ENCODE measurements at regions not wholly inside any gene's neighbourhood (a gene's known extent, or its start where the extent isn't known, plus 50 kb on each side); places are given as distances from the start of the nearest gene placed in this dataset.

GRCh38 chr14:81677736-81678135 is 144.1 kb upstream of the SEL1L start:
- H3K4me3 Mint-ChIP-seq: no peak overlapping the region
- Histone ChIP-seq H3K27me3 (replicated peaks in 1 of 2; ENCODE audit: control insufficient read depth in 2 of 2, extremely low read depth in 1 of 2, insufficient read depth in 2 of 2, low read length in 1 of 2) (no peaks in the 10 kb centered on the region), H3K36me3 (ENCODE audit: control insufficient read depth in 2 of 2, extremely low read depth in 1 of 2, insufficient read depth in 1 of 2, low read length in 1 of 2) (no peaks in the 10 kb centered on the region), H3K9me3 (no peaks in the 10 kb centered on the region), H3K27ac (ENCODE audit: low read length) (no peak overlapping the region), H3K4me3 (ENCODE audit: control insufficient read depth in 1 of 2, extremely low read depth in 1 of 2, low read length in 1 of 2) (no peak overlapping the region), H3K4me1 (ENCODE audit: control insufficient read depth in 1 of 2, extremely low read depth in 1 of 2, insufficient read depth in 2 of 2, low read length in 2 of 2) (no peaks in the 10 kb centered on the region)
- ChIA-PET POLR2A (no interaction called here), CTCF (no interaction called here)
- no CpG with 5 or more reads among the region's 1 CpG for WGBS (ENCODE audit: insufficient coverage)
- H3K4me1 Mint-ChIP-seq: no peaks in the 10 kb centered on the region
- no peak overlapping the region for H3K27ac Mint-ChIP-seq
- ATAC-seq (replicated peaks in 1 of 4) (no peak), DNase-seq (no peak)
- peaks cover 4 to 12% of the 10 kb centered on the region in 2 donors for H3K27me3 Mint-ChIP-seq
- H3K9me3 Mint-ChIP-seq: peaks cover 0 to 5% (median 0%) of the 10 kb centered on the region in 3 donors
- H3K36me3 Mint-ChIP-seq: no peaks in the 10 kb centered on the region

GRCh38 chr14:81679226-81679625 is 145.6 kb upstream of the SEL1L start:
- H3K36me3 ChIP-seq (ENCODE audit: control insufficient read depth in 2 of 2, extremely low read depth in 1 of 2, insufficient read depth in 1 of 2, low read length in 1 of 2): no peaks in the 10 kb centered on the region
- DNase-seq (no peak), ATAC-seq (replicated peaks in 1 of 4) (no peak)
- no peaks in the 10 kb centered on the region for H3K9me3 ChIP-seq
- no peaks in the 10 kb centered on the region for H3K4me1 ChIP-seq (ENCODE audit: control insufficient read depth in 1 of 2, extremely low read depth in 1 of 2, insufficient read depth in 2 of 2, low read length in 2 of 2)
- peaks cover 0 to 10% (median 0%) of the 10 kb centered on the region in 3 donors for H3K9me3 Mint-ChIP-seq
- CTCF ChIA-PET: no interaction called here
- 91% methylated on average over 20 of the region's 20 CpGs for WGBS (ENCODE audit: insufficient coverage)
- H3K27me3 Mint-ChIP-seq: peaks cover 4 to 12% of the 10 kb centered on the region in 2 donors
- no peak overlapping the region for H3K4me3 ChIP-seq (ENCODE audit: control insufficient read depth in 1 of 2, extremely low read depth in 1 of 2, low read length in 1 of 2)
- no peak overlapping the region for H3K4me3 Mint-ChIP-seq
- H3K27me3 ChIP-seq (replicated peaks in 1 of 2; ENCODE audit: control insufficient read depth in 2 of 2, extremely low read depth in 1 of 2, insufficient read depth in 2 of 2, low read length in 1 of 2): no peaks in the 10 kb centered on the region
- H3K4me1 Mint-ChIP-seq: no peaks in the 10 kb centered on the region
- H3K27ac ChIP-seq (ENCODE audit: low read length): no peak overlapping the region
- POLR2A ChIA-PET: no interaction called here
- H3K36me3 Mint-ChIP-seq: no peaks in the 10 kb centered on the region
- no peak overlapping the region for H3K27ac Mint-ChIP-seq

GRCh38 chr14:81681541-81681940 is 147.9 kb upstream of the SEL1L start:
- Histone ChIP-seq H3K27ac (ENCODE audit: low read length) (no peak overlapping the region), H3K36me3 (ENCODE audit: control insufficient read depth in 2 of 2, extremely low read depth in 1 of 2, insufficient read depth in 1 of 2, low read length in 1 of 2) (no peaks in the 10 kb centered on the region), H3K27me3 (replicated peaks in 1 of 2; ENCODE audit: control insufficient read depth in 2 of 2, extremely low read depth in 1 of 2, insufficient read depth in 2 of 2, low read length in 1 of 2) (no peaks in the 10 kb centered on the region), H3K4me3 (ENCODE audit: control insufficient read depth in 1 of 2, extremely low read depth in 1 of 2, low read length in 1 of 2) (no peak overlapping the region), H3K9me3 (no peaks in the 10 kb centered on the region), H3K4me1 (ENCODE audit: control insufficient read depth in 1 of 2, extremely low read depth in 1 of 2, insufficient read depth in 2 of 2, low read length in 2 of 2) (no peaks in the 10 kb centered on the region)
- no peak for DNase-seq
- ChIA-PET POLR2A (no interaction called here), CTCF (no interaction called here)
- no peak for ATAC-seq (replicated peaks in 1 of 4)
- Mint-ChIP-seq H3K27ac (no peak overlapping the region), H3K4me1 (no peaks in the 10 kb centered on the region), H3K4me3 (no peak overlapping the region), H3K9me3 (peaks cover 0 to 10% (median 0%) of the 10 kb centered on the region in 3 donors), H3K36me3 (no peaks in the 10 kb centered on the region), H3K27me3 (peaks cover 4 to 16% of the 10 kb centered on the region in 2 donors)
- WGBS (ENCODE audit: insufficient coverage): 33% methylated on average over 1 of the region's 3 CpGs

- CTCF ChIA-PET: no interaction called here
- no peak for DNase-seq
- H3K4me1 Mint-ChIP-seq: no peaks in the 10 kb centered on the region
- H3K27me3 ChIP-seq (replicated peaks in 1 of 2; ENCODE audit: control insufficient read depth in 2 of 2, extremely low read depth in 1 of 2, insufficient read depth in 2 of 2, low read length in 1 of 2): no peaks in the 10 kb centered on the region
- H3K4me1 ChIP-seq (ENCODE audit: control insufficient read depth in 1 of 2, extremely low read depth in 1 of 2, insufficient read depth in 2 of 2, low read length in 2 of 2): no peaks in the 10 kb centered on the region
- WGBS (ENCODE audit: insufficient coverage): 80% methylated on average over 1 of the region's 1 CpG
- ATAC-seq (replicated peaks in 1 of 4): no peak
- peaks cover 0 to 10% (median 0%) of the 10 kb centered on the region in 3 donors for H3K9me3 Mint-ChIP-seq
- H3K4me3 Mint-ChIP-seq: no peak overlapping the region
- no peak overlapping the region for H3K27ac ChIP-seq (ENCODE audit: low read length)
- H3K36me3 Mint-ChIP-seq: no peaks in the 10 kb centered on the region
- POLR2A ChIA-PET: no interaction called here
- H3K4me3 ChIP-seq (ENCODE audit: control insufficient read depth in 1 of 2, extremely low read depth in 1 of 2, low read length in 1 of 2): no peak overlapping the region
- no peaks in the 10 kb centered on the region for H3K36me3 ChIP-seq (ENCODE audit: control insufficient read depth in 2 of 2, extremely low read depth in 1 of 2, insufficient read depth in 1 of 2, low read length in 1 of 2)
- H3K9me3 ChIP-seq: no peaks in the 10 kb centered on the region
- no peak overlapping the region for H3K27ac Mint-ChIP-seq
- peaks cover 4 to 16% of the 10 kb centered on the region in 2 donors for H3K27me3 Mint-ChIP-seq
Observed at GRCh38 chr14:81682134-81682533, 148.5 kb upstream of the SEL1L start.

GRCh38 chr14:81682701-81683100 is 149.0 kb upstream of the SEL1L start:
- Mint-ChIP-seq H3K27me3 (peaks cover 4 to 16% of the 10 kb centered on the region in 2 donors), H3K4me1 (no peaks in the 10 kb centered on the region), H3K27ac (no peak overlapping the region), H3K9me3 (peaks cover 0 to 10% (median 0%) of the 10 kb centered on the region in 3 donors), H3K36me3 (no peaks in the 10 kb centered on the region), H3K4me3 (no peak overlapping the region)
- ChIA-PET POLR2A (no interaction called here), CTCF (no interaction called here)
- no peaks in the 10 kb centered on the region for H3K36me3 ChIP-seq (ENCODE audit: control insufficient read depth in 2 of 2, extremely low read depth in 1 of 2, insufficient read depth in 1 of 2, low read length in 1 of 2)
- no peak overlapping the region for H3K27ac ChIP-seq (ENCODE audit: low read length)
- H3K9me3 ChIP-seq: no peaks in the 10 kb centered on the region
- no peak overlapping the region for H3K4me3 ChIP-seq (ENCODE audit: control insufficient read depth in 1 of 2, extremely low read depth in 1 of 2, low read length in 1 of 2)
- ATAC-seq (replicated peaks in 1 of 4) (no peak), DNase-seq (no peak)
- WGBS (ENCODE audit: insufficient coverage): no CpG with 5 or more reads among the region's 2 CpGs
- H3K27me3 ChIP-seq (replicated peaks in 1 of 2; ENCODE audit: control insufficient read depth in 2 of 2, extremely low read depth in 1 of 2, insufficient read depth in 2 of 2, low read length in 1 of 2): no peaks in the 10 kb centered on the region
- H3K4me1 ChIP-seq (ENCODE audit: control insufficient read depth in 1 of 2, extremely low read depth in 1 of 2, insufficient read depth in 2 of 2, low read length in 2 of 2): no peaks in the 10 kb centered on the region

GRCh38 chr14:81684696-81685095 is 151.0 kb upstream of the SEL1L start:
- H3K9me3 ChIP-seq: no peaks in the 10 kb centered on the region
- ChIA-PET CTCF (no interaction called here), POLR2A (no interaction called here)
- Mint-ChIP-seq H3K4me3 (no peak overlapping the region), H3K4me1 (no peaks in the 10 kb centered on the region), H3K27ac (no peak overlapping the region), H3K9me3 (peaks cover 0 to 5% (median 0%) of the 10 kb centered on the region in 3 donors), H3K36me3 (no peaks in the 10 kb centered on the region), H3K27me3 (peaks cover 4 to 15% of the 10 kb centered on the region in 2 donors)
- H3K27me3 ChIP-seq (replicated peaks in 1 of 2; ENCODE audit: control insufficient read depth in 2 of 2, extremely low read depth in 1 of 2, insufficient read depth in 2 of 2, low read length in 1 of 2): no peaks in the 10 kb centered on the region
- H3K36me3 ChIP-seq (ENCODE audit: control insufficient read depth in 2 of 2, extremely low read depth in 1 of 2, insufficient read depth in 1 of 2, low read length in 1 of 2): no peaks in the 10 kb centered on the region
- DNase-seq (no peak), ATAC-seq (replicated peaks in 1 of 4) (no peak)
- H3K4me1 ChIP-seq (ENCODE audit: control insufficient read depth in 1 of 2, extremely low read depth in 1 of 2, insufficient read depth in 2 of 2, low read length in 2 of 2): no peaks in the 10 kb centered on the region
- no peak overlapping the region for H3K4me3 ChIP-seq (ENCODE audit: control insufficient read depth in 1 of 2, extremely low read depth in 1 of 2, low read length in 1 of 2)
- H3K27ac ChIP-seq (ENCODE audit: low read length): no peak overlapping the region
- WGBS (ENCODE audit: insufficient coverage): no CpG with 5 or more reads among the region's 1 CpG

GRCh38 chr14:81686512-81686911 is 152.9 kb upstream of the SEL1L start:
- H3K4me3 Mint-ChIP-seq: no peak overlapping the region
- no peaks in the 10 kb centered on the region for H3K27me3 ChIP-seq (replicated peaks in 1 of 2; ENCODE audit: control insufficient read depth in 2 of 2, extremely low read depth in 1 of 2, insufficient read depth in 2 of 2, low read length in 1 of 2)
- H3K27me3 Mint-ChIP-seq: peaks cover 0 to 11% of the 10 kb centered on the region in 2 donors
- H3K4me1 ChIP-seq (ENCODE audit: control insufficient read depth in 1 of 2, extremely low read depth in 1 of 2, insufficient read depth in 2 of 2, low read length in 2 of 2): no peaks in the 10 kb centered on the region
- H3K27ac Mint-ChIP-seq: no peak overlapping the region
- ChIA-PET POLR2A (no interaction called here), CTCF (no interaction called here)
- no peak overlapping the region for H3K4me3 ChIP-seq (ENCODE audit: control insufficient read depth in 1 of 2, extremely low read depth in 1 of 2, low read length in 1 of 2)
- peaks cover 0 to 5% (median 0%) of the 10 kb centered on the region in 3 donors for H3K9me3 Mint-ChIP-seq
- ATAC-seq (replicated peaks in 1 of 4) (no peak), DNase-seq (no peak)
- H3K27ac ChIP-seq (ENCODE audit: low read length): no peak overlapping the region
- H3K36me3 ChIP-seq (ENCODE audit: control insufficient read depth in 2 of 2, extremely low read depth in 1 of 2, insufficient read depth in 1 of 2, low read length in 1 of 2): no peaks in the 10 kb centered on the region
- H3K36me3 Mint-ChIP-seq: no peaks in the 10 kb centered on the region
- H3K9me3 ChIP-seq: no peaks in the 10 kb centered on the region
- H3K4me1 Mint-ChIP-seq: no peaks in the 10 kb centered on the region
- 64% methylated on average over 3 of the region's 4 CpGs for WGBS (ENCODE audit: insufficient coverage)
